SK-N-MC (cell line): ENCODE measurements at regions not wholly inside any gene's neighbourhood (a gene's known extent, or its start where the extent isn't known, plus 50 kb on each side); places are given as distances from the start of the nearest gene placed in this dataset.

Experiments used
- EZH2 ChIP-seq: fragments of 200-600 bp; sonication (generic); IDR thresholded peaks from one replicate; pipeline ENCODE4 v1.6.1; 2017; ENCODE audit warnings: antibody characterized with exemption
- POLR2AphosphoS5 ChIP-seq: IDR thresholded peaks from 2 replicates; pipeline ENCODE4 v1.6.1; 2012; ENCODE audit warnings: mild to moderate bottlenecking, low read depth, low read length, borderline replicate concordance

DNA sequence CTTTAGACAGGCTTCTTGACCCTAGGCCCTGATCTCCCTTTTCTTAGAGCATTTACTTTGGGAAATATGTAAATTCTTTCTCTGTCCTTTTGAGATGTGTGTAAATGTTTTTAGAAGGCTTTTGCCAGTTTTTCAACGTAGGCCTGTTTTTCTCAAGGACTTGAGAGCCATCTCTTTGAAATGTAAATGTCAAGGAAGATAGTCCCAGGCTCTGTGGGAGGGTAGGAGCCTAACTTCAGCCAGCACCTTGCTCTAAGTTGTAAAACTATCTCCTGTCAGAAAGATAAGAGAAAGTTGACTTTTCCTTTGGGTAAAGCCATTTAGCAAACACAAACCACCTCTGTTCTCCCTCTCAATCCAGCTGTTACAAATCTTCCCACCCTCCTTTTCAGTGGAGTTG lies 219.8 kb downstream of the RPS29 start:
- TF ChIP-seq EZH2 (no peak), POLR2AphosphoS5 (no peak)
